Spleen (tissue), 11 donors: ENCODE measurements at regions not wholly inside any gene's neighbourhood (a gene's known extent, or its start where the extent isn't known, plus 50 kb on each side); places are given as distances from the start of the nearest gene placed in this dataset.
A peak's percentile ranks its signal among the peaks of the same experiment; 100 is the strongest.

Experiments used
- DNase-seq: peaks from one replicate; pipeline ENCODE4 v3.0.0-alpha.2; 2020
- H3K27ac ChIP-seq, 8 donors: fragments of 200-600 bp; sonication (generic) in 7 of 8; 1 replicate in 4 of 8; 2 replicates in 4 of 8; pipeline versions ENCODE4 v1.5.0 to v1.8.0; 2016 to 2021; ENCODE audit warnings: inconsistent platforms in 4 of 8, mild to moderate bottlenecking in 4 of 8, moderate library complexity in 1 of 8
- H3K27me3 ChIP-seq, 7 donors: fragments of 200-600 bp; sonication (generic) in 6 of 7; replicated peaks in 1 of 7; 1 replicate in 4 of 7; 2 replicates in 3 of 7; pipeline versions ENCODE4 v1.5.0 to v1.8.0; 2016 to 2021; ENCODE audit warnings: inconsistent platforms in 3 of 7, mild to moderate bottlenecking in 1 of 7
- H3K36me3 ChIP-seq, 6 donors: fragments of 200-600 bp; sonication (generic) in 5 of 6; 1 replicate in 4 of 6; 2 replicates in 2 of 6; pipeline versions ENCODE4 v1.5.0 to v1.8.0; 2016 to 2021; ENCODE audit warnings: inconsistent platforms in 2 of 6
- H3K4me1 ChIP-seq, 6 donors: fragments of 200-600 bp; sonication (generic) in 5 of 6; 1 replicate in 3 of 6; 2 replicates in 3 of 6; pipeline versions ENCODE4 v1.5.0 to v1.8.0; 2016 to 2021; ENCODE audit warnings: inconsistent platforms in 3 of 6
- H3K4me3 ChIP-seq, 8 donors: fragments of 200-600 bp; sonication (generic) in 7 of 8; 1 replicate in 4 of 8; 2 replicates in 4 of 8; pipeline versions ENCODE4 v1.5.0 to v1.8.0; 2016 to 2021; ENCODE audit warnings: inconsistent platforms in 4 of 8, mild to moderate bottlenecking in 4 of 8, moderate library complexity in 2 of 8
- H3K9me3 ChIP-seq, 8 donors: fragments of 200-600 bp; sonication (generic) in 7 of 8; 1 replicate in 4 of 8; 2 replicates in 4 of 8; pipeline versions ENCODE4 v1.5.0 to v1.8.0; 2016 to 2021; ENCODE audit warnings: inconsistent platforms in 4 of 8
- POLR2A ChIP-seq, 3 donors: fragments of 450-650 bp; IDR thresholded peaks; one replicate each; pipeline ENCODE4 v1.5.1; 2017; ENCODE audit warnings: antibody characterized with exemption in 3 of 3, mild to moderate bottlenecking in 1 of 3
- POLR2AphosphoS5 ChIP-seq, 3 donors: sonication (generic); formaldehyde crosslinking; IDR thresholded peaks; one replicate each; pipeline ENCODE4 v1.5.1; 2017; ENCODE audit warnings: antibody characterized with exemption in 3 of 3
- WGBS, 5 donors: extraction: QIAGEN DNeasy Blood & Tissue Kit in 3 of 5; methylation state at CpG; one replicate each; pipeline versions ENCODE4 v1.1.5 to v1.1.7; 2013 to 2018; 5-methylcytosine and 5-hydroxymethylcytosine counted together
- intact Hi-C: fragments of 100-400 bp; cut with DNase I; formaldehyde crosslinking; loops from one replicate; pipeline ENCODE4 v1.15.0; 2023; ENCODE audit warnings: low total_unique reads
- TF ChIP-seq, protein P1 (sequence below), 11 experiments: fragments of 200-600 bp in 7 of 11; fragments of 450-650 bp in 4 of 11; sonication (generic) in 4 of 11; IDR thresholded peaks in 8 of 11; conservative IDR thresholded peaks in 3 of 11; 1 replicate in 7 of 11; 2 replicates in 4 of 11; pipeline versions ENCODE4 v1.4.0 to v1.8.0; 2016 to 2021; ENCODE audit warnings: antibody characterized with exemption in 11 of 11, inconsistent platforms in 4 of 11, mild to moderate bottlenecking in 1 of 11
- donor health status: healthy with polysubstance abuse.
- donor health status: DM: no; HTN: no; CAD: no; lungs with moderate emphysema.
- donor health status: DM: no; HTN: no; CAD: no.
- donor health status: Bipolar disorder and iron deficiency.
- donor health status: healthy.
- donor health status: DM: no; HTN: no; CAD: no.
- donor health status: DM: yes; HTN: yes; CAD: no.

DNA sequence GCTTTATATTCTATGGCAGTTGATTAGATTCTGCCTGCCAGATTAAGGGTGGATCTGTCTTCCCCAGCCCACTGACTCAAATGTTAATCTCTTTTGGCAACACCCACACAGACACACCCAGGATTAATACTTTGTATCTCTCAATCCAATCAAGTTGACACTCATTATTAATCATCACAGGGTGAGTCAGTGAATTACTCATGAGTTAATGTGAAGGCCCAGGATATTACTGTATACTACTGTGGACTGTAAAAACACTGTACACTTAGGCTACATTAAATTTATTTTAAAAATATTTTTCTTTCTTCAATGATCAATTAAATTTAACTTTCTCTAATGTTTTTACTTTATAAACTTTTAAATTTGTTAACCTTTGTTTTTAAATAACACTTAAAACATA, 87.7 kb downstream of the NAP1L3 start:
- H3K9me3 ChIP-seq = no peaks in the 10 kb centered on the region
- H3K27me3 ChIP-seq = no peaks in the 10 kb centered on the region
- TF ChIP-seq POLR2A (IDR thresholded peaks at IDR 0.05) (no peak), POLR2AphosphoS5 (IDR thresholded peaks at IDR 0.05) (no peak)
- TF ChIP-seq, protein P1, sequence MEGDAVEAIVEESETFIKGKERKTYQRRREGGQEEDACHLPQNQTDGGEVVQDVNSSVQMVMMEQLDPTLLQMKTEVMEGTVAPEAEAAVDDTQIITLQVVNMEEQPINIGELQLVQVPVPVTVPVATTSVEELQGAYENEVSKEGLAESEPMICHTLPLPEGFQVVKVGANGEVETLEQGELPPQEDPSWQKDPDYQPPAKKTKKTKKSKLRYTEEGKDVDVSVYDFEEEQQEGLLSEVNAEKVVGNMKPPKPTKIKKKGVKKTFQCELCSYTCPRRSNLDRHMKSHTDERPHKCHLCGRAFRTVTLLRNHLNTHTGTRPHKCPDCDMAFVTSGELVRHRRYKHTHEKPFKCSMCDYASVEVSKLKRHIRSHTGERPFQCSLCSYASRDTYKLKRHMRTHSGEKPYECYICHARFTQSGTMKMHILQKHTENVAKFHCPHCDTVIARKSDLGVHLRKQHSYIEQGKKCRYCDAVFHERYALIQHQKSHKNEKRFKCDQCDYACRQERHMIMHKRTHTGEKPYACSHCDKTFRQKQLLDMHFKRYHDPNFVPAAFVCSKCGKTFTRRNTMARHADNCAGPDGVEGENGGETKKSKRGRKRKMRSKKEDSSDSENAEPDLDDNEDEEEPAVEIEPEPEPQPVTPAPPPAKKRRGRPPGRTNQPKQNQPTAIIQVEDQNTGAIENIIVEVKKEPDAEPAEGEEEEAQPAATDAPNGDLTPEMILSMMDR (IDR thresholded peaks at IDR 0.05 in 8 of 11, conservative IDR thresholded peaks at IDR 0.05 in 3 of 11) = no peak
- intact Hi-C loops = no loop called here
- no peaks in the 10 kb centered on the region for H3K36me3 ChIP-seq
- DNase-seq = no peak
- no peaks in the 10 kb centered on the region for H3K4me1 ChIP-seq
- H3K27ac ChIP-seq = no peak overlapping the region
- no peak overlapping the region for H3K4me3 ChIP-seq

GRCh38 chrX:93580634-93581033, 92.7 kb downstream of the NAP1L3 start:
- TF ChIP-seq POLR2A (IDR thresholded peaks at IDR 0.05) (no peak), POLR2AphosphoS5 (IDR thresholded peaks at IDR 0.05) (no peak)
- TF ChIP-seq, protein P1 (IDR thresholded peaks at IDR 0.05 in 8 of 11, conservative IDR thresholded peaks at IDR 0.05 in 3 of 11) = no peak
- no peak for DNase-seq
- H3K27ac ChIP-seq = no peak overlapping the region
- 70 to 86% (median 81%) methylated on average over 5 of the region's 5 CpGs for WGBS, 5 donors
- intact Hi-C loops = no loop called here
- H3K36me3 ChIP-seq = no peaks in the 10 kb centered on the region
- no peaks in the 10 kb centered on the region for H3K9me3 ChIP-seq
- H3K4me3 ChIP-seq = no peak overlapping the region
- no peaks in the 10 kb centered on the region for H3K27me3 ChIP-seq
- H3K4me1 ChIP-seq = no peaks in the 10 kb centered on the region

DNA sequence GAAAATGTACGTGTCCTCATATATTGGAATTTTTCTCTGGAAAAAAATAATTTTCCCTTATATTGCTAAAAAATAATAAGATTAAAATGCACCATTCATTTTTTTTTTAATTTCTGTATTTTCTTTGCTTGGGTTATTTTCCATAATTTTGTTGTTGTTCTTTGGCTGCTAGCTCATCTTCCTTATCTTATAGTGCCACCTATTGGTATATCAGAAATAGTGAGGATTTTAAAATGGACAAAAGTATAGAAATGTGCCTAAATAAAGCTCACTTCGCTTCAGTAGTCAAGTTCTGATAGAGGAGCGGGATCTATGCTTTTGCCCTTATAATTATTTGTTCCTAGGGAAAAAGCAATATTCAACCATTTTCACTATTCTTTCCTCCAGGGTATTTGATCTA, 134.8 kb downstream of the NAP1L3 start:
- Histone ChIP-seq H3K4me3 (no peak overlapping the region), H3K27me3 (no peaks in the 10 kb centered on the region), H3K27ac (no peak overlapping the region), H3K4me1 (no peaks in the 10 kb centered on the region), H3K9me3 (no peaks in the 10 kb centered on the region), H3K36me3 (no peaks in the 10 kb centered on the region)
- TF ChIP-seq POLR2A (IDR thresholded peaks at IDR 0.05) (no peak), POLR2AphosphoS5 (IDR thresholded peaks at IDR 0.05) (no peak)
- TF ChIP-seq, protein P1 (IDR thresholded peaks at IDR 0.05 in 8 of 11, conservative IDR thresholded peaks at IDR 0.05 in 3 of 11) = peak in 1 of 11 experiments; percentile 5
- no peak for DNase-seq
- WGBS, 5 donors = 64 to 79% (median 74%) methylated on average over 3 of the region's 3 CpGs
- intact Hi-C loops = no loop called here

DNA sequence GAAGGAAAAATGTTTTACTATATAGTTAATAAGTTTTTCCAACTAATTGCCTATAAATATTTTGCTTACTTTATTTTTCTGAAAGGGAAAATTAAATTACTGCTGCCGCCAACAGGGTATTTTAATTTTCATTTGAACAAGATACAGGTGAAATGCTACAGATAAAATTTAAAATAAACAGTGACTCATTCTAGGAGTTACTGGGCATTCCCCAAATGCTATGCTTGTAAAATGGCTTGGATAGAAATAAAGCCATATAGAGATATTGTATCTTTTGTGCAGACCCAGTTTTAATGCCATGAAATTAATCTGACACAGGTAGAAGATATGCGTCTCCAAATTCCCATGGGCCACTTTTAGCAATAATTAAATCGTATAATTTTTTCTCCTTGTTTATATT, 144.5 kb downstream of the NAP1L3 start:
- Histone ChIP-seq H3K4me1 (no peaks in the 10 kb centered on the region), H3K4me3 (no peak overlapping the region), H3K27me3 (no peaks in the 10 kb centered on the region), H3K36me3 (no peaks in the 10 kb centered on the region), H3K9me3 (no peaks in the 10 kb centered on the region), H3K27ac (no peak overlapping the region)
- intact Hi-C loops = no loop called here
- TF ChIP-seq POLR2AphosphoS5 (IDR thresholded peaks at IDR 0.05) (no peak), POLR2A (IDR thresholded peaks at IDR 0.05) (no peak)
- TF ChIP-seq, protein P1 (IDR thresholded peaks at IDR 0.05 in 8 of 11, conservative IDR thresholded peaks at IDR 0.05 in 3 of 11) = no peak
- no peak for DNase-seq
- WGBS, 5 donors = 85 to 94% (median 90%) methylated on average over 3 of the region's 3 CpGs
